HFFc6 (cell line): ENCODE measurements at regions not wholly inside any gene's neighbourhood (a gene's known extent, or its start where the extent isn't known, plus 50 kb on each side); places are given as distances from the start of the nearest gene placed in this dataset.
A peak's percentile ranks its signal among the peaks of the same experiment; 100 is the strongest.

Experiments
- DNase-seq: peaks from one replicate; pipeline ENCODE4 v3.0.0-alpha.2; 2018
- H3K27ac Mint-ChIP-seq: 2 replicates; pipeline ENCODE4 v1.8.0; 2020; ENCODE audit warnings: mild to moderate bottlenecking, mixed read lengths
- H3K27me3 Mint-ChIP-seq: 2 replicates; pipeline ENCODE4 v1.8.0; 2021; ENCODE audit warnings: mild to moderate bottlenecking, moderate library complexity, mixed read lengths; ENCODE audit not compliant: insufficient read depth
- H3K36me3 Mint-ChIP-seq: 2 replicates; pipeline ENCODE4 v1.8.0; 2021; ENCODE audit warnings: low read depth, mixed read lengths
- H3K4me1 Mint-ChIP-seq: 2 replicates; pipeline ENCODE4 v1.8.0; 2020; ENCODE audit warnings: low read depth, mixed read lengths
- H3K4me3 Mint-ChIP-seq: 2 replicates; pipeline ENCODE4 v1.8.0; 2020; ENCODE audit warnings: mild to moderate bottlenecking, moderate library complexity, mixed read lengths
- H3K9me3 Mint-ChIP-seq: 2 replicates; pipeline ENCODE4 v1.8.0; 2020; ENCODE audit warnings: mild to moderate bottlenecking, mixed read lengths
- TF ChIP-seq, protein P1 (sequence below): fragments of 200-600 bp; sonication (generic); IDR thresholded peaks from 2 replicates; pipeline ENCODE4 v1.5.0; 2021; ENCODE audit warnings: antibody characterized with exemption, mild to moderate bottlenecking

DNA sequence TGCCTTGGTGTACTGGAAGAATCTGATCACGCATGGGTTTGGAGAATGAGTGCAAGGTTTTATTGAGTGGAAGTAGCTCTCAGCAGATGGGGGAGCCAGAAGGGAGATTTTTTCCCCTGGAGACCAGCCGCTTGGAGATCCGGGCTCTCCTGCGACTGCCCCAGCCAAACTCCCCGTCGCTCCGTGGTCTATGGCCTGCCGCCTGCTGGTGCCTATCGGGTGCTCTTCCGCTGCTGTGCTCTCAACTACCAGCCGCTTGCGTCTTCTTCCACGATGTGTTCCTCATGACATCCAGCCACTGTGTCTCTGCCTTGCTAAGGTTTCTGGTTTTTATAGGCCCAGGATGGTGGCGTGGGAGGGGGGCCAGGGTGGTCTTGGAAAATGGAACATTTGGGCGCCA, 145.6 kb upstream of the UBASH3B start:
- Mint-ChIP-seq H3K4me1 (peaks cover 10% of the 10 kb centered on the region), H3K9me3 (no peaks in the 10 kb centered on the region)

DNA sequence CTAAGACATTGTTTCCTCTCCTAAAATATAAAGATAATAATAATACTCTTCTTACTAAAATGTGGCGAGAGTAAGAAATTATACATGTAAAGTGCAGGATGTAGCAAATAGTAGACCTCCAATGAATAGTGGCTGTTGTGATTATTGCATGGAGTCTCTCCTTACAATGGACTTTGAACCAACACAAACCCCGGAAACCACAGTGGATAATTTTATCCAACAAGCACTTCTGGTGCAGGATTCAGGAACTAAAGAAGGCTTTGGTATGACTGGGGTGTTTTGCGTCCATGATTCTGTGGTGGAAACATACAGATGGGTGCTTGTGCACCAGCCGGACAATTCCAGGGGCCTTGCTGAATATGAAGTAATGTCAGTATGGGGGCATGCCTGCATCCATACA, 146.4 kb upstream of the UBASH3B start:
- no peak overlapping the region for H3K4me3 Mint-ChIP-seq
- no peak for DNase-seq
- no peaks in the 10 kb centered on the region for H3K36me3 Mint-ChIP-seq
- peaks cover 3% of the 10 kb centered on the region for H3K27me3 Mint-ChIP-seq
- TF ChIP-seq, protein P1, sequence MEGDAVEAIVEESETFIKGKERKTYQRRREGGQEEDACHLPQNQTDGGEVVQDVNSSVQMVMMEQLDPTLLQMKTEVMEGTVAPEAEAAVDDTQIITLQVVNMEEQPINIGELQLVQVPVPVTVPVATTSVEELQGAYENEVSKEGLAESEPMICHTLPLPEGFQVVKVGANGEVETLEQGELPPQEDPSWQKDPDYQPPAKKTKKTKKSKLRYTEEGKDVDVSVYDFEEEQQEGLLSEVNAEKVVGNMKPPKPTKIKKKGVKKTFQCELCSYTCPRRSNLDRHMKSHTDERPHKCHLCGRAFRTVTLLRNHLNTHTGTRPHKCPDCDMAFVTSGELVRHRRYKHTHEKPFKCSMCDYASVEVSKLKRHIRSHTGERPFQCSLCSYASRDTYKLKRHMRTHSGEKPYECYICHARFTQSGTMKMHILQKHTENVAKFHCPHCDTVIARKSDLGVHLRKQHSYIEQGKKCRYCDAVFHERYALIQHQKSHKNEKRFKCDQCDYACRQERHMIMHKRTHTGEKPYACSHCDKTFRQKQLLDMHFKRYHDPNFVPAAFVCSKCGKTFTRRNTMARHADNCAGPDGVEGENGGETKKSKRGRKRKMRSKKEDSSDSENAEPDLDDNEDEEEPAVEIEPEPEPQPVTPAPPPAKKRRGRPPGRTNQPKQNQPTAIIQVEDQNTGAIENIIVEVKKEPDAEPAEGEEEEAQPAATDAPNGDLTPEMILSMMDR = no peak
- H3K27ac Mint-ChIP-seq = no peak overlapping the region
- peaks cover 12% of the 10 kb centered on the region for H3K4me1 Mint-ChIP-seq
- H3K9me3 Mint-ChIP-seq = no peaks in the 10 kb centered on the region

More for the DNA sequence above, 145.6 kb upstream of the UBASH3B start:
- Mint-ChIP-seq H3K4me3 (no peak overlapping the region), H3K36me3 (no peaks in the 10 kb centered on the region), H3K27me3 (peaks cover 3% of the 10 kb centered on the region), H3K27ac (no peak overlapping the region)
- DNase-seq = no peak
- TF ChIP-seq, protein P1 = no peak

DNA sequence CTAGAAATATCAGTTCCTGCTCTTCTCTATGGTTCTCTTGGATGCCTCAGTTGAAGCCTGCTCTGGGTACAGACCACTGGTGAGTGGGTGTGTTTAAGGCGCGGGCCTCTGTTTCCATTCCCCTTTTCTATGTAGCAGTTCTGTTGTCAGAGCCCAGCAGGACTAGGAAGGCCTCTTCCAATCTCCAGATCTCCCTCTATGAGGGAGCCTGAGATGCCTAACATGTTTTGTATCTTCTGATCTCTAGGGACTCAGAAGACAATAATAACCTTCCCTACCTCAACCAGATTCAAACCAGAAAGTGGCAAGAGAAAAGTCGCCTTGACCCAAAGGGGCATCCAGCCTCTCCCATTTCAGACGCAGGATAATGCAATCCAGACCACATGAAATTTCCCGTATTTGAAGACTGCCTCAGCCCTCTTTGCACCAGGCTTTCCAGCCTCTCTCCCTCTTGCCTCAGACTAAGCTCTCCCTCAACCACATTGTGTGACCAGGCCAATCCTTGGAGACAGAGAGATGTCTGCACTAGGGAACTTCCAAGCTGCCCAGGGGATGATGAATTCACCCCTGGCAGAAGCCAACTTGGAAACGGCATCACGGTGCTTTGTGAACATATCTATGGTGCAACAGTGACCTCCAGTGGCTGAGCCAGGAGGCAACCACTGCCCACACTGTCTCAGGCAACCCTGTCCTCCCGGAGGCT, 150.1 kb upstream of the UBASH3B start:
- peak overlapping the region; percentile 63 for H3K27ac Mint-ChIP-seq
- peaks cover 12% of the 10 kb centered on the region for H3K4me1 Mint-ChIP-seq
- H3K9me3 Mint-ChIP-seq = no peaks in the 10 kb centered on the region
- peaks cover 5% of the 10 kb centered on the region for H3K27me3 Mint-ChIP-seq
- peak; percentile 84 for DNase-seq
- TF ChIP-seq, protein P1 = peak; percentile 90
- H3K4me3 Mint-ChIP-seq = peak overlapping the region; percentile 11; the same call in 1 of the 2 replicates
- H3K36me3 Mint-ChIP-seq = no peaks in the 10 kb centered on the region

GRCh38 chr11:122494221-122494620, 161.3 kb upstream of the UBASH3B start:
- Mint-ChIP-seq H3K4me1 (peaks cover 19% of the 10 kb centered on the region), H3K9me3 (no peaks in the 10 kb centered on the region), H3K4me3 (no peak overlapping the region), H3K27me3 (peaks cover 15% of the 10 kb centered on the region), H3K36me3 (no peaks in the 10 kb centered on the region), H3K27ac (no peak overlapping the region)
- TF ChIP-seq, protein P1 = no peak
- DNase-seq = peak; percentile 30

DNA sequence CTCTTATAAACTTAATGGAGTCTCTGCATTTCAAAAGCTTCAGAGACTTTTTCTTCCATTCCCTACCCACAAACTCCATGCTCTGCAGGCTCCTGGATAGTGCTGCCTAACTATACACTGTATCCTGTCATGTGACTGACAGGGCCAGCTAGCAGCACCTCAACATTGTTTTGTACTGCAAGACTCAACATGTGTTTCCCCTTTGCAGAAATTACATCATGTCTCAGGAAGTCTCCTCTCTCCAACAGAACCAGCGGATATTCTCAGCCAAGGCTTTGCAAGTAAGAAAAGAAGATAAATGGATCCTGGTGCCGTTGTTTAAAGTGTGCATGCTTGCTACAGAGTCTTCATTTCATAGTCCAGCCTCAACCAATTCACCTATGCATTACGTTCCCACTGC, 164.0 kb upstream of the UBASH3B start:
- Mint-ChIP-seq H3K36me3 (no peaks in the 10 kb centered on the region), H3K27ac (no peak overlapping the region), H3K27me3 (peaks cover 18% of the 10 kb centered on the region), H3K4me1 (peaks cover 19% of the 10 kb centered on the region), H3K9me3 (no peaks in the 10 kb centered on the region), H3K4me3 (no peak overlapping the region)
- TF ChIP-seq, protein P1 = no peak
- peak; percentile 5 for DNase-seq
